C4-2B (cell line): ENCODE measurements at regions not wholly inside any gene's neighbourhood (a gene's known extent, or its start where the extent isn't known, plus 50 kb on each side); places are given as distances from the start of the nearest gene placed in this dataset.

Source experiments
- H3K27ac ChIP-seq: fragments of 450-650 bp; 2 replicates; pipeline ENCODE4 v1.5.1; 2017
- CTCF ChIP-seq: fragments of 450-650 bp; conservative IDR thresholded peaks from 2 replicates; pipeline ENCODE4 v1.5.1; 2017; ENCODE audit warnings: mild to moderate bottlenecking
- ZFX ChIP-seq: fragments of 450-650 bp; IDR thresholded peaks from 2 replicates; pipeline ENCODE4 v1.6.1; 2017

- TF ChIP-seq CTCF (no peak), ZFX (no peak)
- H3K27ac ChIP-seq = no peak overlapping the region
These were observed 603.4 kb downstream of the BRD1 start for GRCh38 chr22:49224243-49224642.

GRCh38 chr22:49218142-49218541, 609.5 kb downstream of the BRD1 start:
- TF ChIP-seq ZFX (no peak), CTCF (no peak)
- no peak overlapping the region for H3K27ac ChIP-seq

- TF ChIP-seq CTCF = no peak
- no peak for TF ChIP-seq ZFX
- no peak overlapping the region for H3K27ac ChIP-seq
These were observed 611.1 kb downstream of the BRD1 start for GRCh38 chr22:49216579-49216978.

- H3K27ac ChIP-seq = no peak overlapping the region
- TF ChIP-seq ZFX = no peak
- TF ChIP-seq CTCF = no peak
These were observed 611.8 kb downstream of the BRD1 start for GRCh38 chr22:49215840-49216239.

- no peak overlapping the region for H3K27ac ChIP-seq
- TF ChIP-seq ZFX = no peak
- TF ChIP-seq CTCF = no peak
These were observed 612.7 kb downstream of the BRD1 start for GRCh38 chr22:49214976-49215375.

- H3K27ac ChIP-seq = no peak overlapping the region
- TF ChIP-seq ZFX (no peak), CTCF (no peak)
These were observed 613.8 kb downstream of the BRD1 start for GRCh38 chr22:49213731-49214352.

- TF ChIP-seq CTCF (no peak), ZFX (no peak)
- no peak overlapping the region for H3K27ac ChIP-seq
These were observed 615.2 kb downstream of the BRD1 start for GRCh38 chr22:49212466-49212865.
